K562 (cell line): ENCODE measurements at regions not wholly inside any gene's neighbourhood (a gene's known extent, or its start where the extent isn't known, plus 50 kb on each side); places are given as distances from the start of the nearest gene placed in this dataset.

Experiments used
- BACH1 ChIP-seq: fragments of 200-800 bp; sonication (Bioruptor generic); IDR thresholded peaks from 2 replicates; pipeline ENCODE4 v1.6.1; 2016; ENCODE audit warnings: missing genetic modification characterization, missing compliant biosample characterization
- BRF1 ChIP-seq: IDR thresholded peaks from 3 replicates; pipeline ENCODE4 v1.6.1; 2011; ENCODE audit warnings: borderline replicate concordance, mild to moderate bottlenecking; ENCODE audit not compliant: insufficient read length; ENCODE audit errors: extremely low read depth
- CBFA2T2 ChIP-seq: fragments of 450-650 bp; conservative IDR thresholded peaks from 2 replicates; pipeline ENCODE4 v1.6.1; 2017; ENCODE audit warnings: mild to moderate bottlenecking
- EP400 ChIP-seq: fragments of 450-650 bp; IDR thresholded peaks from 2 replicates; pipeline ENCODE4 v1.6.1; 2017; ENCODE audit warnings: antibody characterized with exemption, mild to moderate bottlenecking, moderate library complexity
- FOXM1 ChIP-seq, 2 experiments: fragments of 450-650 bp in 1 of 2; sonication (generic) in 1 of 2; formaldehyde crosslinking in 1 of 2; IDR thresholded peaks; 2 replicates each; pipeline versions ENCODE4 v1.6.1 to v1.9.0; 2017 to 2022; ENCODE audit warnings: low read depth in 2 of 2, mild to moderate bottlenecking in 2 of 2, missing genetic modification reagents in 1 of 2, moderate library complexity in 1 of 2
- GABPA ChIP-seq: fragments of 200-800 bp; sonication (Bioruptor generic); conservative IDR thresholded peaks from 2 replicates; pipeline ENCODE4 v1.6.1; 2016; ENCODE audit warnings: low read depth, missing genetic modification characterization, missing compliant biosample characterization
- GATAD2B ChIP-seq: fragments of 450-650 bp; IDR thresholded peaks from 2 replicates; pipeline ENCODE4 v1.6.1; 2017; ENCODE audit warnings: mild to moderate bottlenecking, borderline replicate concordance
- RFX1 ChIP-seq: fragments of 450-650 bp; IDR thresholded peaks from 2 replicates; pipeline ENCODE4 v1.6.1; 2016; ENCODE audit warnings: mild to moderate bottlenecking, moderate library complexity
- RUNX1 ChIP-seq: sonication (generic); IDR thresholded peaks from 2 replicates; pipeline ENCODE4 v1.6.1; 2016; ENCODE audit warnings: antibody characterized with exemption, low read depth
- SREBF2 ChIP-seq: sonication (generic); formaldehyde crosslinking; IDR thresholded peaks from 2 replicates; pipeline ENCODE4 v1.4.0; 2020; ENCODE audit warnings: mild to moderate bottlenecking, missing genetic modification reagents
- TCF15 ChIP-seq: fragments of 250-450 bp; sonication (Bioruptor Pico); IDR thresholded peaks from 2 replicates; pipeline ENCODE4 v1.8.0; 2022; ENCODE audit warnings: moderate library complexity, mild to moderate bottlenecking, inconsistent platforms
- THAP7 ChIP-seq: fragments of 250-450 bp; sonication (Bioruptor Pico); IDR thresholded peaks from 2 replicates; pipeline ENCODE4 v1.5.0; 2021
- YY1 ChIP-seq, 3 experiments: IDR thresholded peaks; 2 replicates each; pipeline ENCODE4 v1.6.1; 2011; ENCODE audit warnings: low read length in 2 of 3, mild to moderate bottlenecking in 2 of 3, moderate library complexity in 2 of 3, borderline replicate concordance in 1 of 3, control low read depth in 1 of 3, low read depth in 1 of 3; ENCODE audit not compliant: insufficient read depth in 3 of 3, insufficient replicate concordance in 2 of 3, control insufficient read depth in 1 of 3, insufficient read length in 1 of 3; ENCODE audit errors: extremely low read depth in 1 of 3
- ZBTB11 ChIP-seq, 3 experiments: fragments of 200-800 bp in 1 of 3; fragments of 250-450 bp in 1 of 3; fragments of 450-650 bp in 1 of 3; sonication (Bioruptor Pico) in 1 of 3; sonication (Bioruptor generic) in 1 of 3; formaldehyde crosslinking in 1 of 3; IDR thresholded peaks; 2 replicates each; pipeline versions ENCODE4 v1.6.1 to v1.8.0; 2016 to 2022; ENCODE audit warnings: mild to moderate bottlenecking in 2 of 3, missing genetic modification characterization in 2 of 3, missing compliant biosample characterization in 1 of 3, moderate library complexity in 1 of 3
- ZNF316 ChIP-seq: fragments of 450-650 bp; IDR thresholded peaks from 2 replicates; pipeline ENCODE4 v1.6.1; 2016
- TF ChIP-seq, protein P1 (sequence below): fragments of 250-450 bp; sonication (Bioruptor Pico); IDR thresholded peaks from 2 replicates; pipeline ENCODE4 v1.4.0; 2020; ENCODE audit warnings: mild to moderate bottlenecking
- TF ChIP-seq, protein P2 (sequence below): fragments of 450-650 bp; formaldehyde crosslinking; IDR thresholded peaks from 2 replicates; pipeline ENCODE4 v1.4.0; 2022; ENCODE audit warnings: missing genetic modification characterization

- TF ChIP-seq, protein P1, sequence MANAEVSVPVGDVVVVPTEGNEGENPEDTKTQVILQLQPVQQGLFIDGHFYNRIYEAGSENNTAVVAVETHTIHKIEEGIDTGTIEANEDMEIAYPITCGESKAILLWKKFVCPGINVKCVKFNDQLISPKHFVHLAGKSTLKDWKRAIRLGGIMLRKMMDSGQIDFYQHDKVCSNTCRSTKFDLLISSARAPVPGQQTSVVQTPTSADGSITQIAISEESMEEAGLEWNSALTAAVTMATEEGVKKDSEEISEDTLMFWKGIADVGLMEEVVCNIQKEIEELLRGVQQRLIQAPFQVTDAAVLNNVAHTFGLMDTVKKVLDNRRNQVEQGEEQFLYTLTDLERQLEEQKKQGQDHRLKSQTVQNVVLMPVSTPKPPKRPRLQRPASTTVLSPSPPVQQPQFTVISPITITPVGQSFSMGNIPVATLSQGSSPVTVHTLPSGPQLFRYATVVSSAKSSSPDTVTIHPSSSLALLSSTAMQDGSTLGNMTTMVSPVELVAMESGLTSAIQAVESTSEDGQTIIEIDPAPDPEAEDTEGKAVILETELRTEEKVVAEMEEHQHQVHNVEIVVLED (CRISPR knock-in tag) = no peak
- peak; percentile 78 for TF ChIP-seq GABPA (tag)
- TF ChIP-seq RUNX1 = no peak
- peak; percentile 99 for TF ChIP-seq CBFA2T2
- peak in 1 of 3 experiments; percentile 84; a peak in 2 of 6 replicates for TF ChIP-seq ZBTB11 (CRISPR knock-in tag; IDR thresholded peaks at IDR 0.05)
- no peak for TF ChIP-seq RFX1
- TF ChIP-seq TCF15 (CRISPR knock-in tag) = no peak
- no peak for TF ChIP-seq SREBF2 (CRISPR knock-in tag)
- TF ChIP-seq BRF1 = no peak
- TF ChIP-seq BACH1 (tag) = peak; percentile 30; the same call in 1 of the 2 replicates
- TF ChIP-seq, protein P2, sequence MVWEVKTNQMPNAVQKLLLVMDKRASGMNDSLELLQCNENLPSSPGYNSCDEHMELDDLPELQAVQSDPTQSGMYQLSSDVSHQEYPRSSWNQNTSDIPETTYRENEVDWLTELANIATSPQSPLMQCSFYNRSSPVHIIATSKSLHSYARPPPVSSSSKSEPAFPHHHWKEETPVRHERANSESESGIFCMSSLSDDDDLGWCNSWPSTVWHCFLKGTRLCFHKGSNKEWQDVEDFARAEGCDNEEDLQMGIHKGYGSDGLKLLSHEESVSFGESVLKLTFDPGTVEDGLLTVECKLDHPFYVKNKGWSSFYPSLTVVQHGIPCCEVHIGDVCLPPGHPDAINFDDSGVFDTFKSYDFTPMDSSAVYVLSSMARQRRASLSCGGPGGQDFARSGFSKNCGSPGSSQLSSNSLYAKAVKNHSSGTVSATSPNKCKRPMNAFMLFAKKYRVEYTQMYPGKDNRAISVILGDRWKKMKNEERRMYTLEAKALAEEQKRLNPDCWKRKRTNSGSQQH = no peak
- peak; percentile 96 for TF ChIP-seq FOXM1 (IDR thresholded peaks at IDR 0.05; ENCODE audit: low read depth)
- no peak for TF ChIP-seq FOXM1 (CRISPR knock-in tag; IDR thresholded peaks at IDR 0.05; ENCODE audit: low read depth)
- TF ChIP-seq THAP7 (CRISPR knock-in tag) = no peak
- 0 out of 2 replicates have a peak, but pooled peaks have one; percentile 51 for TF ChIP-seq ZNF316
- TF ChIP-seq YY1 (IDR thresholded peaks at IDR 0.05; ENCODE audit: borderline replicate concordance in 1 of 3, control insufficient read depth in 1 of 3, extremely low read depth in 1 of 3, insufficient read depth in 3 of 3, insufficient read length in 1 of 3, insufficient replicate concordance in 2 of 3, low read depth in 1 of 3, low read length in 2 of 3) = peak; percentile 11 to 63 (median 59)
- peak; percentile 81; the same call in 1 of the 2 replicates for TF ChIP-seq GATAD2B
- peak; percentile 87 for TF ChIP-seq EP400
Observed at GRCh38 chr7:138352570-138353461, 107.2 kb upstream of the TRIM24 start (continued).
